CD4-positive, alpha-beta T cell treated with Interleukin-21 for 1 hour (primary cell): ENCODE measurements at regions not wholly inside any gene's neighbourhood (a gene's known extent, or its start where the extent isn't known, plus 50 kb on each side); places are given as distances from the start of the nearest gene placed in this dataset.

Experiments
- DNase-seq: peaks from one replicate; pipeline ENCODE4 v3.0.0-alpha.2; 2020

- no peak for DNase-seq
Measured at GRCh38 chr10:94043431-94043990, 49.8 kb downstream of the PLCE1 start.

DNA sequence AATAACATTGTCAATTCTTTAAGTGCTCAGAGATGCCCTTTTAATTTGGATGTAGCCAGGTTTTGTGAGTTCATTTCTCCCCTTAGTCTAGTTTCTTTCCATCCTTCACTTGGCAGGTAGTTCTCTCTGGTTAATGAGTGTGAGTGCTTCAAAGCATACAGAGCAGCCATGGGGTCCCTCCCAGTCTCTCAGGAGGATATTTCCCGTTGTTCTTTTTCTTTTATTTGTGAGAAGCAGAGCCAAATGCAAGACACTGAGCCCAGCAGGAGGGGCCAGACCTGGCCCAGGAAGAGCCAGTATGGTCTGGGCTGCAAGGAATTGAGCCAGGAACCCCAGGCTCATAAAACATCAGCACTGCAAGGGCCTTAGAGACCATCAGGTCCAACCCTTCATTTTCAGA is 52.4 kb downstream of the PLCE1 start:
- no peak for DNase-seq

GRCh38 chr10:94047293-94047692 is 53.6 kb downstream of the PLCE1 start:
- DNase-seq: no peak

DNA sequence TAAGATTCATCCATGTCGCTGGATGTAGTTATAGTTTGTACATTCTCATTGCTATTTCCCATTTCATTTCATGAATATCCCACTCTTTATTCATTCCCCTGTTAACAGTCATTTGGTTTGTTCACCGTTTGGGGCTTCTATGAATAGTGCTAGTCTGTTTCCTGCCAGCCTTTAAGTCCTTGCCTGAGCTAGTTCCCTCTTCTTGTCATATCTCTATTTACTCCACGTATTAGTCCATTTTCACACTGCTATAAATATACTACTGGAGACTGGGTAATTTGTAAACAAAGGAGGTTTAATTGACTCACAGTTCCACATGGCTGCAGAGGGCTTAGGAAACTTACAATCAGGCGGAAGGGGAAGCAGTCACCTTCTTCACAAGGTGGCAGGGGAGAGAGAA is 56.2 kb downstream of the PLCE1 start:
- DNase-seq: no peak

GRCh38 chr10:94052281-94052680 is 58.5 kb downstream of the PLCE1 start:
- no peak for DNase-seq

GRCh38 chr10:94052866-94053791 is 59.4 kb downstream of the PLCE1 start:
- DNase-seq: no peak

GRCh38 chr10:94059178-94059883 is 65.6 kb downstream of the PLCE1 start:
- no peak for DNase-seq

GRCh38 chr10:94061026-94061425 is 67.3 kb downstream of the PLCE1 start:
- DNase-seq: no peak

GRCh38 chr10:94062611-94063010 is 68.9 kb downstream of the PLCE1 start:
- no peak for DNase-seq

DNA sequence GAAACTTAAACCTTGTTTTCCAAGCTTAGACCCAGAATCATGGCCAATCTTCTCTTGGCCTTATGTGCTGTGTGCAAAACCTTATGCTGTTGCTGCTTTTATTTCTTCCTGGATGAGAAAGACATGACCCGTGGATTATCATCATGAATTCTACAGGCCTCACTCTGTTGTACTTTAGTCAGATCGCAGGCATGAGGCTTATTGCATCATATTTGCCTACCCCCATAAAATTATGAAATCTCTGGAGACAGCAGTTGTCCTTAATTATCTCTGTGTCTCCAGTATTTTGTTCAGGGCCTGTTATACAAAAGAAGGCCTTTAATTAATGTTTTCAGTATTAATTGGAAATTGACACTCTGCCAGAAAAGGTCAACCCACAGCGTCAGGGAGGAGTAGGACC is 71.6 kb downstream of the PLCE1 start:
- no peak for DNase-seq

- DNase-seq: no peak
Measured at GRCh38 chr10:94065787-94066186, 72.1 kb downstream of the PLCE1 start.

GRCh38 chr10:94066411-94066810 is 72.7 kb downstream of the PLCE1 start:
- DNase-seq: no peak

GRCh38 chr10:94069884-94070283 is 76.2 kb downstream of the PLCE1 start:
- DNase-seq: no peak

DNA sequence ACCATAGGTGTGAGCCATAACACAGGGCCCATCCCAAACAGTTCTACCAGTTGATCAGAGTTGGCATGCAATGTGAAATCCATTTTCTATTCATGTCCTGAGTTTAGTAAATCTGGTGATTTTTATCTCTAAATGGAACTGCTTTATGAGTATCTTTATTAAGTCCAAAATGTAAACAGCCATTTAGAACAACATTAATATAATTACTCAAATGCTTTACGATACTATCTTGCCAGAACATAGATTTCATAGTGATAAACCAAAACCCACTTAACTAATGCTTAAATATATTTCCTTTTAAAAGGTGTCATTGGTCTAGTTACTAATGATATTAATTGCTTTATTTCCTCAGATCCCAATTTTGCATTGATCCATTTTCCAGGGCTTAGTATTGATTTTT is 80.7 kb downstream of the PLCE1 start:
- no peak for DNase-seq

DNA sequence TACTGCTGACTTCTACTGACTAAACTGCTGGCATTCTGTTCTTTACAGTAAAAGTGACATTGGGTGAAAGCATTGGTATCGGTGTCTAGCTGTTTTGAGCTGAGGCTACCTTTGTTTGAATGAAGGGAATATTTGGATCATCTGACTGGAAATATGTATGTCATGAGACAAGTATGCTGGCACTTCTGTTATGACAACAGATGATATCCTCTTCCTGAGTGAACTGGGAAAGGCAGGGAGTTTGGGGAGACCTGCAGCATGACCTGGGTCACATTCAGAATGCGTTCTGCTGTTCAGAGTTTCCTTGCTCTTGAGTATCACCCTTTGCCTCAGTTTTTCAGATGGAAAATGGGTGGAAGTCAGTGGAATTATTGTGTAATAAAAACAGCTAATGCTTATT is 81.8 kb downstream of the PLCE1 start:
- DNase-seq: no peak

- no peak for DNase-seq
Measured at GRCh38 chr10:94076325-94076841, 82.7 kb downstream of the PLCE1 start.

GRCh38 chr10:94077042-94077441 is 83.3 kb downstream of the PLCE1 start:
- no peak for DNase-seq

- DNase-seq: no peak
Measured at GRCh38 chr10:94080108-94080507, 86.4 kb downstream of the PLCE1 start.

- DNase-seq: no peak
Measured at GRCh38 chr10:94083662-94084265, 90.0 kb downstream of the PLCE1 start.

- DNase-seq: no peak
Measured at GRCh38 chr10:94084344-94084743, 90.6 kb downstream of the PLCE1 start.

GRCh38 chr10:94085288-94085687 is 91.6 kb downstream of the PLCE1 start:
- no peak for DNase-seq

DNA sequence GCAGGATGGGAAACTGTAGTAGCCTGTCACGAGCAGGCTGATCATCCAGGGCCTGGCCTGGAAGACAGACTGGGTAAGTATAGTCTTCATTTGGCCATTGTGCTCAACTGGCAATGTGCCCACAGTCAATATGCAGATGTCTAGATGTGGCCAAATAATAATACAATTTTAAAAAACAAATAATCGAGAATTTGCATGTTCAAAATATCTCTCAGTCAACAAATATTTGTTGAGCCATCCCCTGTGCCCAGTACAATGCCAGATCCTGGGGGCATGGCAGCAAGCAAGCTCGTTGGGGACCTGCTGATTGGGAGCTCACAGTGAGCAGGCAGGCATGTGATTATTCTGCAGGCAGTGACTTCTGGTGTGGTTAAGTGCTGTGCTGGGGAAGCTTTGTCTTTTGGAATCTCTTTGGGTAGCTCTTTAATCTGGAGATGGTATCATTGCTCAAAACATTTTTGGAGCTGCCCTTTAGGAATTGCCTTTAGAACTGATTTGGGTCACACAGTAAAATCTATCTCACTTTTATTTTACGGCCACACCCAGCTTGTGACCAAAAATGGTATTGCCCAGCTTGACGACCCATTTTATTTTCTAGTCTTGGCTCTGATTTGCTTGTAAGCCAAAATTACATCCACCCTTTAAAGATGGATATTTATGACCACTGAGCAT is 92.2 kb downstream of the PLCE1 start:
- no peak for DNase-seq

- DNase-seq: no peak
Measured at GRCh38 chr10:94088926-94089381, 95.2 kb downstream of the PLCE1 start.
